Activated gamma-delta T cell treated with anti-CD3 and anti-CD28 coated beads, Interleukin-2, amount 50 U/mL, for 16 hours (primary cell): ENCODE measurements at regions not wholly inside any gene's neighbourhood (a gene's known extent, or its start where the extent isn't known, plus 50 kb on each side); places are given as distances from the start of the nearest gene placed in this dataset.
"Not testable (repeated sequence)": the region's sequence is repeated elsewhere in the genome, so short reads cannot be mapped to it uniquely, and the experiment has no call there.

Experiments used
- DNase-seq: peaks from one replicate; pipeline ENCODE4 v3.0.0-alpha.2; 2020; ENCODE audit warnings: low read depth

- DNase-seq, result no peak
Observed at GRCh38 chr21:17048974-17049373, 463.9 kb upstream of the CXADR start.

DNA sequence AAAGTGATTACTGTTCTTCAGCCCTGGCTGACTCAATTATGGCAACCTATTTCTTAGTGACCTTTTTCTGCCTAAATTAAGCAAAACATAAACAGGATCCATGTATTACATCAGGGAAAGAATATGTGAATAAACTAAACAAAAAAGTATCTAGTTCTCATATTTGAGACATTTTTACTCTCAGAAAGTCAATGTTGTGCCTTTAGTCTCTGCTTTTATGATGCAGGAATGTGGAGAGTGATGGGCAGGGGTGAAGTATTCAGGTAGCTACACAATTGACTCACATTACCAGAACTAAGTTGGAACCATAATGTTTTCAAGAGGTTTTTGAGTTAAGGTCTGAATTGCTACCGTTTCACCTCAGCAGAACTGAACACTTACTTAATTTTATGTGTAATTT, 462.7 kb upstream of the CXADR start:
- DNase-seq, result no peak

DNA sequence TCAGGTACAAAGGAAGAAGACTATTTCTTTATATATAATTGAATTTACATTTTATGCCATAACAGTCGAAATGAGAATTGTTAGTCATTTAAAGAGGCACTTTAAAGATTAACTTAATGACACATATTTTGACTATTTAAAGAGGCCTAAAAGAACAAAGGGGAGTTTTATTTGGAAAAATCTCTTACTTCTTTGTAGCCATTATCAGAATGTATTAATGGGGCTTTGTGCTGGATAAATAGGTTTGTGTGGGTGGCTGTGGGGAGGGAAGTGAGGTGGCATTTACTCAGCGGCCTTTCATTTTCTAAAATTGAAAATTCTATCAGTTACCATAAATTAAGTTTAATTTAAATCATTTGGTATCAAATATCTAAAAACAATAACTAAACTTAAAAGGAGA, 462.2 kb upstream of the CXADR start:
- no peak for DNase-seq

DNA sequence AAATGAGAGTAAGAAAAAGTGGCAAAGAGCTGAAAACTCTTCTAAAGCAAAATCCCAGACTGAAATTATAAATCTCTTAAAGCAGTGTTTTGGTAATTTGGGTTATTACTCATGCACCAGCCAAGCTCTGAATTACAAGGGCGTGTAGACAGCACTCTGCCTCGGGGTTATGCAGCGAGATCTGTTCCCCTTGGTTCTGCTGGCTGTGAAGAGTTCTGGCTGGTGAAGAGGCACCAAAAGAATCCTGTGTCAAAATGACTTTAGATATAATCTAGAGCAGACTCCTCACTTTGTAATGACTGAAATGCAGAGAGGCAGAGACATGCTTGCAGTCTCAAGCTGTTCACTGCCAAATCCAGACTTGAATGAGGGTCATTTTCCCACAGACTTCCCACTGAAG, 461.8 kb upstream of the CXADR start:
- DNase-seq, result no peak

DNA sequence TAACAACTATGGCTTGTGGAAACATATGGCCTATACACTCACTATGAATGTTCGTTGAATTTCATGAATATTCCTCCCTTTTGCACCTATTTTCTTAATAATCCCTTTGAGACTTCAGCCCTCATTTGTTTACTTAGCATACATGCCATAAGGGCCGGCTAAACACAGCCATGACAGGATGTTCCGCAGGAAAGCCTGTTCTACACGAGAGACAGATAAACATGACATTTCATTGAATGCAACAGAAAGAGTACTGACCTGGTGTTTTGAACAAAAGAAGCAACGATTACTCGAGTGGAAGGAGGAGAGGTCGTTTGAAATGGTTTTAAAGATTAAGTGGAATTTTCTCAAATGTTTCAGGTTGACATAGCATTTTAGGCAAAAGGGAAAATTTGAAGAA, 459.5 kb upstream of the CXADR start:
- DNase-seq, result no peak

DNA sequence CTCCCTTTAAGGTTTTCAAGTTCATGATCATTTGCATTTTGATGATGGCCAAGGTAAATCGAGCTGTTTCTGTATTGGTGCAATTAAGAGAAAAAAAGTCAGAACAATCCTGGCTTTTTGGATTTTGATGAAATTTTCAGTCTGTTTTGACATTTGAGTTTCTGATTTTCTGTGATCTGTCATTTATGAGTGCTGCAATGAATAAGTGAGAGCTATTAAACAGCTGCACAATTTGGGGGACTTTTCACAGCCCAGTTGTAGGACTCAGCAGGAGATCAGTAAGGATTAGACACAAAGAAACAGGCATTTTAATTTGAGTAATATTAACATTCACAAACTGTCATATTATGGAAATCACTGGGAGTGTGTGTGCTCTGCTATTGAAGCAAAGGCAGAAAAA, 452.9 kb upstream of the CXADR start:
- DNase-seq, result no peak

DNA sequence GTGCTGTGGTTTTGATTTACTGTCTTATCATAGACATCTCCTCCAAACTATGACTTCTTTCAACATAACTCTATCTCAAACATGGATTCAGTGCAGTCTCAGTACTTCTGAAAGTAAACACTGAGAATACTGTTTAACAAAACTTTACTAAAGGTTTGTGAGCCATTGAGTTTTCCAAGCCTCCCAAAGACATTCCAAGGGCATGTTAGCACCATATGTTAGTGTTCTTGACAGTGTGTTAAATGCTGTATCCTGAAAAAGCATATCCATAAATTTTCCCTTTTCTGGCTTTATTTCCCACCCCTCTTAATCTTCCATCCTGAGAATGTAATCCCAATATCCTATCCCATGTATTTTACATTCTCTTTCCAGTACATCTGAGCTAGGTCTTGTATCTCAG, 446.8 kb upstream of the CXADR start:
- DNase-seq, result no peak

- DNase-seq, result no peak
Observed at GRCh38 chr21:17071093-17071492, 441.8 kb upstream of the CXADR start.

- DNase-seq, result no peak
Observed at GRCh38 chr21:17081193-17081592, 431.6 kb upstream of the CXADR start.

GRCh38 chr21:17082843-17083483, 429.9 kb upstream of the CXADR start:
- DNase-seq, result no peak

DNA sequence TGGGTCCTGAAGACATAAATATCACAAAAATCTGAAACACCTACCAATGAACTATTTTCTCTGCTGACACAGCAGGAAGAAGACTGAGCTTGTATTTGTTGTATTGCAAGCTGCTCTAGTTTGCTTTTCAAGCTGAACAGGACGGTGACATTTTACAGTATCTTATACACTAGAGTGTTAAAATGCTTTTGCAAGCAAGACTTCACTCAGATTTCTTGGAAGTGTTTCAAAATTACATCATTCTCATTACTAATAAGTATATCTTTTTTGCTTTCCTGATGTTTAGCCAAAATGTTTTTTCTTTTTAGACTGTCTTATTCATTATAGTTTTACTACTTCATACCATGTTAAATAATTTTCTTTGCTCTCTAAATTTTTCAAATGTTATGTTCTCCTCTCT, 427.1 kb upstream of the CXADR start:
- no peak for DNase-seq

GRCh38 chr21:17088500-17088899, 424.3 kb upstream of the CXADR start:
- no peak for DNase-seq

DNA sequence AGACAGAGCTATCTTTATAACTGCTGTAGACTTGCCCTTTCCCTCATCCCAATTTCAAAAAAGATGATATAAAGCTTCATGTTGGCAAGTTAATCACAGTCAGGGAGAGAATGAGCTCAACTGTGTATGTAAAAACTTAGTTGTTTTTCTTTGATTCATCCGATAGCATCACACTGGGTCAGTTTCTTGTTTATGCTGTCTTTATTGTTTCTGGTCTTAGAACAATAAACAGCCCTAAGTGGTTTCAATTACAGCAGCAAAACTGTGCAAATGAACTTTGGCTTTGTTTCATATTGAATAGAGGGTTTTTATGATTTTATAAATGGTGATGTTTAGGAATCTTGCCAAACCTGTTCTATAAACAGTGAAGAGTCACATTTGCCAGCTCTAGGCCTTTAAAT, 423.8 kb upstream of the CXADR start:
- DNase-seq, result no peak

GRCh38 chr21:17101696-17102095, 411.1 kb upstream of the CXADR start:
- no peak for DNase-seq

DNA sequence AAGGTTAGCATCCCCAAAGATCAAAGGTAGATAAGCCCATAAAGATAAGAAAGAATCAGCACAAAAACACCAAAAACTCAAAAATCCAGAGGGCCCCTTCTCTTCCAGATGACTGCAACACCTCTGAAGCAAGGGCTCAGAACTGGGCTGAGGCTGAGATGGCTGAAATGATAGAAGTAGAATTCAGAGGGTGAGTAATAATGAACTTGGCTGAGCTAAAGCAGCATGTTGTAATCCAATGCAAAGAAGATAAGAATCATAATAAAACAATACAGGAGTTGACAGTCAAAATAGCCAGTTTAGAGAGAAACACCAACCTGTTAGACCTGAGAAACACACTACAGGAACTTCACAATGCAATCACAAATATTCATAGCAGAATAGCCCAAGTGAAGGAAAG, 406.9 kb upstream of the CXADR start:
- DNase-seq, result no peak

DNA sequence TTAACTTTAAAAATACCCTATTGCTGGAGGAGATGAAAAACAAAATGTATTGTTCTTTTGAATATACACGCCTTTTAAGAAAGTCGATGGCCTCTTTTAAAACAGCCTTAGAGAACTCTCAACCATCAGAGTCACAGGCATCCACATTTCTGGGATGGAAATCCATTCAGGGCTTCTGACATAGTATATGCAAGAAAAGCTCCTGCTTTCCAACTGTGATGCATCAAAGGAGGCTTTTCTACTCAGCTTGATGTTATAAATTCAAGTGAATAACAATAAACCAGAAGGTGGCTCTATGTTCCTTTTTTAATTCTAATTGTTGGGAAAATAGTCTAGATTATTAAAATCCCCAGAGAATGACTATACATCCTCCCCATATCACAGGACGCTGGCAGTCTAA, 398.8 kb upstream of the CXADR start:
- DNase-seq, result no peak

- no peak for DNase-seq
Observed at GRCh38 chr21:17118638-17119384, 394.0 kb upstream of the CXADR start.

DNA sequence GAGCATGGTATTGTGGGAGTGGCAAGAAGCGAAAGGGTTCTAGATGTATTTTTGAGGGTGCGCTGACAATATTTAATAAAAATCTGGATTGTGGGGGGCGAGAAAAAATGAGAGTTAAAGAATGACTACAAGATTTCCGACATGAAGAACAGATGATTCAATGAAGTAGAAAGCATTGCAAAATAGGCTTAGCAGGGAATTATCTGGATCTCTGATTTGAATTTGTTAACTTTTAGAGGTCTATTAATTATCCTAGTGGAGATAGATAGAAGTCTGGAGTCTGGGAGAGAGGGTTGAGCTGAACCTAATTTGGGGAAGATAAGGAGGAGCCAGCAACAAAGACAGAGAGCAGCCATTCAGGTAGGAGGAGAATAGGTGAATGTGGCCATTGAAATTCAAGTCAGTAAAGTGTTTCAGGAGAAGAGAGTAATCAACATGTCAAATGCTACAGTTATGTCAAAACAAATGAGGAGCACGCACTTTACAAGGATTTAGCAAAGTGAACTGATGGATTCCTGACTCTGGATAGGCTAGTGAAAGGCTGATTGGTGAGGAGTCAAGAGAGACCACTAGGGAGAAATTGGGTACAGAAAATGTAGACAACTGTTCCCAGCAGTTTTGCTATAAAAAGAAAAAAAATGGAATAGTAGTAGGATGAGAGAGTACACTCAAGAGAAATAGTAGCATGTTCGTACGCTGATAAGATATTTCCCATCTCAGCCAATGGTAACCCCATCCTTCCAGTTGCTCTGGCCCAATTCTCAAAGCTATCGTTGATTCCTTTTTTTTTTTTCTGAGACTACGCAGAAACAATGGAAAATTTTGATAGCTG, 393.2 kb upstream of the CXADR start:
- DNase-seq, result no peak

GRCh38 chr21:17127395-17127794, 385.4 kb upstream of the CXADR start:
- not testable (repeated sequence) for DNase-seq

DNA sequence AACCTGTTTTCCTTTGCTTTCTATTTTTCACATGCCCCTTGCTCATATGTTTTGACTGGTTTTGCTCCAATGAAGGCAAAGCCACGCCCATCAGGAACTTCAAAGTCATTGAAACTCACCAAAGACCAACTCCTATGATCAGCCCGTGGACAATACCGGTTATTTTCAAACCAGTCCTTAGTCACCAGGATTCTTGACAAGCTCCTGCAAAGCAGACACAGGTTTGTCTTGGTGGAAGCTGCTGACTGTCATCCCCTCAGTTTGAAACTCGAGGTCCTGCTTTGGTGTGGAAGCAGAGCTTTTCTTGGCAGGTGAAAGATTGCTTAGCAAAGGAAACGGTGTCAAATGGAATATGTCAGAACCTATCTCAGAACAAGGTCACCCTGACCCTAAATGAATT, 384.7 kb upstream of the CXADR start:
- no peak for DNase-seq

GRCh38 chr21:17139159-17139558, 373.7 kb upstream of the CXADR start:
- not testable (repeated sequence) for DNase-seq

DNA sequence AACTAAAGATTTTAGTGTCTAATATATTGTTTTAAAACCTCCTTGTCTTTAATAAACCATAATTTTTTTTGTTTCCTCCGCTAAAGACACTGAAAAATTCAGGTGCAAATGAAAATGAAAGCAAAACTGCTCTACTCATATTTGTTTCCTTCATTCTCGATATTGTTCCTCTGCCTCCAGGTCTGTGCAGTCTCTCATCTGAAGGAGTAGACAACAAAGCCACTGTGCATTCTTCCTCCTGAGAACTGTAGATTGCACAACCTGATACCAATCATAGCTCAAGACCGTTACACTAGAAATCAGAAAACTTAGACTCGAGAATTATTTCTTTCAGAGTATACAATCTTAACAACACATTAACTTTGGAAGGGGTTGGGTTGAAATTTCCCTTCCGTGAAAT, 373.1 kb upstream of the CXADR start:
- no peak for DNase-seq

GRCh38 chr21:17146426-17146825, 366.4 kb upstream of the CXADR start:
- no peak for DNase-seq
